HUES64 (cell line): ENCODE measurements at regions not wholly inside any gene's neighbourhood (a gene's known extent, or its start where the extent isn't known, plus 50 kb on each side); places are given as distances from the start of the nearest gene placed in this dataset.

Experiments used
- H3K27ac ChIP-seq: 2 replicates; pipeline ENCODE4 v1.7.0; 2013; ENCODE audit warnings: low read depth, low read length, inconsistent platforms
- H3K27me3 ChIP-seq: 2 replicates; pipeline ENCODE4 v1.6.1; 2013; ENCODE audit warnings: mild to moderate bottlenecking, low read length; ENCODE audit not compliant: insufficient read depth
- H3K36me3 ChIP-seq: 2 replicates; pipeline ENCODE4 v1.6.1; 2013; ENCODE audit warnings: mild to moderate bottlenecking, low read length; ENCODE audit not compliant: insufficient read depth
- H3K4me1 ChIP-seq: 2 replicates; pipeline ENCODE4 v1.6.1; 2013; ENCODE audit warnings: mild to moderate bottlenecking, low read length, moderate library complexity; ENCODE audit not compliant: insufficient read depth
- H3K4me3 ChIP-seq: 2 replicates; pipeline ENCODE4 v1.5.1; 2013; ENCODE audit warnings: mild to moderate bottlenecking, low read length, moderate library complexity
- H3K9ac ChIP-seq: 2 replicates; pipeline ENCODE4 v1.6.1; 2013; ENCODE audit warnings: mild to moderate bottlenecking, low read depth, low read length
- H3K9me3 ChIP-seq: 2 replicates; pipeline ENCODE4 v1.6.1; 2013; ENCODE audit warnings: low read depth, low read length; ENCODE audit not compliant: insufficient read depth
- WGBS: fragments of 150-250, 120-280 bp; methylation state at CpG from one replicate; pipeline ENCODE4 v1.1.7; 2013; ENCODE audit warnings: missing lambda C conversion rate; 5-methylcytosine and 5-hydroxymethylcytosine counted together

DNA sequence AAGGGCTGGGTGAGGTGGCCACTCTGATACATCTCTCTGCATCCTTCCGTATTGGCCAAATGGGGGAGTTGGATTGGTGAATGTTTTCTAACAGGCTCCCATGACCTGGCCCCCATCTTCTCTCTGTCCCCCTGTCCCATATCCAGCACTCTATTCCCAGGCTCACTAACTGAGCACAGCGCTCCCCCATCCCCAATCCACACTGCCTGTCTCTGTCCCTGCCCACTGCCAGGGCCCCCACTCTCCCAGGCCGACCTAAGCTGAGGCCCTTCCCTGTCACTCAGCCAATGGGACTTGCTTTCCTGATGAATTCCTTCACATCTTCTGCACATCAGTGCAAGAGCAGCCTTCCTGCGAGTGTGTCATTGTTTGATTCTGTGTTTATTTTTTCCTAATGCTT, 216.8 kb upstream of the MYT1L start:
- Histone ChIP-seq H3K9me3 (peaks cover 10% of the 10 kb centered on the region), H3K4me1 (peaks cover 9% of the 10 kb centered on the region; the same call in 1 of the 2 replicates), H3K27ac (no peak overlapping the region), H3K4me3 (no peak overlapping the region), H3K27me3 (no peaks in the 10 kb centered on the region), H3K36me3 (no peaks in the 10 kb centered on the region), H3K9ac (no peak overlapping the region)
- WGBS, result 91% methylated on average over 4 of the region's 4 CpGs

DNA sequence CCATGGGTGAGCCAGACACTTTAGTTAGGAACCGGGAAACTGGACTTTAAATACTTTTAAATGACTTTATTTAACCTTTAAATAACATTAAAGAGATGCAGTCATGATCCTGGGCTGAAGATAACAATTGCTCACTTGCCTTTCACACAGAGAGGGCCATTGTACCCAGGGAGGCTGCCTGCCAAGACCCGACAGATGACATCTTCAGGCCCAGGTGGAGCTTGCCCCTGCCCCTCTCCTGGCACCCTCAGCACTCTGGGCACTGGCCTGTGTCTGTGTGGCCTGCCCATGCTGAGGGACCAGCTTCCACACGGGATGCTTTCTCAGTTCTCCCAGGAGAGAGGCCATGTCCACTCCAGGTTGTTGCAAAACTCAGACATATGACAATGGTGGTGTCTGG, 216.4 kb upstream of the MYT1L start:
- Histone ChIP-seq H3K36me3 (no peaks in the 10 kb centered on the region), H3K27ac (no peak overlapping the region), H3K9me3 (peaks cover 6% of the 10 kb centered on the region), H3K27me3 (no peaks in the 10 kb centered on the region), H3K4me3 (no peak overlapping the region), H3K4me1 (peaks cover 11% of the 10 kb centered on the region; the same call in 1 of the 2 replicates), H3K9ac (no peak overlapping the region)
- WGBS, result 94% methylated on average over 3 of the region's 3 CpGs

DNA sequence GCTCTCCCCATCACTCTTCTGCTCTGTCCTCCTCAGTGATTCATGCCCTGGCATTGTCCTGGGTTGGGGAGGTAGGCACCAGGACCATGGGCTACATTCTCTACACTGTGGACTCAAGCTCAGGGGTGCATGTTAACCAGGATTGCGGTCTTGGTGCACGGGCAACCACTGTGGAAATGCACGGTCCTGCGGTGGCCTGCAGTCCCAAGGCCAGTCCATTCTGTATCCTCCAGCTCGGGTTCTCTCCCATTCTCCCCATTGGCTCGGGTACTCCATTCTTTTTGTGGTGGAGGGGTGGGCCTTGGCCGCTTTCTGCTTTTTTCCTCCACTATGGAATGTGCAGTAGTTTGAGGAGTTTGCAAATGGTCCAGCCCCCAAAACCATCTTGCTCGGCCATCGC, 215.0 kb upstream of the MYT1L start:
- no peak overlapping the region for H3K4me3 ChIP-seq
- 97% methylated on average over 7 of the region's 9 CpGs for WGBS

DNA sequence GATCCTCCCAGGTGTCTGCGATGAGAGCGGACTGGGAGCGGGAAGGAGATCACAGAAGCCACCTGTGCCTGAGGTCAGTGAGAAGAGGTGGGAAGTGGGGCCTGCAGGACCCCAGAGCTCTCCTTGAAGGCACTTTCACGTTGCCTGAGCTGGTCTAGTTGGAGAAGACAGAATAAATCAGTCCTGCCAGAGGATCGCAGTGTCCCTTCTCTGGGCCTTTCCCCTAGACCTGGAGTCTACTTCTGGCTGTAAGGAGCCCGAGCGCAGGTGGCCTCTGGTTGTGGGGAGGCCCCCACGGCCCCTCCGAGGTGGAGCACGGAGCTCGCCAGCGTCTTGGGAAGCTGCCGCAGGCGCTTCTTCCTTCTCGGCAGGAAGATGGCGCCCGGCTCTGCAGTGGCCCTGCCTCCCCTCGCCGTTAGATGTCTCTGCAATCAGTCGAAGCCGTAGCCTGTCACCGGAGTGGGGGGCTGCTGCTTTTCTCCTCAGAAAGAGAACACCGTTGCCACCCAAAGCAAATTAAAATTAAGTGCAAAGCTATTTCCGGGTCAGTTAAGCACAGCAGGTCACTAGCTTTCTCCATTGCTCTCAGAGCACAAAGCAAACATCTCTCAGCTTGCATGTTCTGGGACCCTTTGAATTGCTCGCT, 212.0 kb upstream of the MYT1L start:
- WGBS, result 47% methylated on average over 25 of the region's 25 CpGs
- Histone ChIP-seq H3K27me3 (no peaks in the 10 kb centered on the region), H3K4me1 (peaks cover 11% of the 10 kb centered on the region; the same call in 1 of the 2 replicates), H3K9me3 (no peaks in the 10 kb centered on the region), H3K36me3 (no peaks in the 10 kb centered on the region), H3K27ac (peak overlapping the region; percentile 76; the same call in 1 of the 2 replicates), H3K4me3 (no peak overlapping the region), H3K9ac (peak overlapping the region; percentile 43; the same call in 1 of the 2 replicates)

More for the DNA sequence above, 215.0 kb upstream of the MYT1L start:
- Histone ChIP-seq H3K9ac (no peak overlapping the region), H3K4me1 (peaks cover 11% of the 10 kb centered on the region; the same call in 1 of the 2 replicates), H3K27me3 (no peaks in the 10 kb centered on the region), H3K9me3 (no peaks in the 10 kb centered on the region), H3K36me3 (no peaks in the 10 kb centered on the region), H3K27ac (no peak overlapping the region)

GRCh38 chr2:2542316-2542715, 211.2 kb upstream of the MYT1L start:
- H3K27ac ChIP-seq, result no peak overlapping the region
- H3K27me3 ChIP-seq, result no peaks in the 10 kb centered on the region
- 95% methylated on average over 4 of the region's 4 CpGs for WGBS
- no peaks in the 10 kb centered on the region for H3K9me3 ChIP-seq
- H3K9ac ChIP-seq, result no peak overlapping the region
- no peak overlapping the region for H3K4me3 ChIP-seq
- H3K36me3 ChIP-seq, result no peaks in the 10 kb centered on the region
- peaks cover 11% of the 10 kb centered on the region; the same call in 1 of the 2 replicates for H3K4me1 ChIP-seq

- Histone ChIP-seq H3K9me3 (no peaks in the 10 kb centered on the region), H3K4me1 (peaks cover 11% of the 10 kb centered on the region; the same call in 1 of the 2 replicates), H3K27me3 (no peaks in the 10 kb centered on the region), H3K36me3 (no peaks in the 10 kb centered on the region), H3K27ac (no peak overlapping the region), H3K9ac (no peak overlapping the region), H3K4me3 (no peak overlapping the region)
- WGBS, result 93% methylated on average over 9 of the region's 9 CpGs
These were observed 209.3 kb upstream of the MYT1L start for GRCh38 chr2:2540406-2540805.

DNA sequence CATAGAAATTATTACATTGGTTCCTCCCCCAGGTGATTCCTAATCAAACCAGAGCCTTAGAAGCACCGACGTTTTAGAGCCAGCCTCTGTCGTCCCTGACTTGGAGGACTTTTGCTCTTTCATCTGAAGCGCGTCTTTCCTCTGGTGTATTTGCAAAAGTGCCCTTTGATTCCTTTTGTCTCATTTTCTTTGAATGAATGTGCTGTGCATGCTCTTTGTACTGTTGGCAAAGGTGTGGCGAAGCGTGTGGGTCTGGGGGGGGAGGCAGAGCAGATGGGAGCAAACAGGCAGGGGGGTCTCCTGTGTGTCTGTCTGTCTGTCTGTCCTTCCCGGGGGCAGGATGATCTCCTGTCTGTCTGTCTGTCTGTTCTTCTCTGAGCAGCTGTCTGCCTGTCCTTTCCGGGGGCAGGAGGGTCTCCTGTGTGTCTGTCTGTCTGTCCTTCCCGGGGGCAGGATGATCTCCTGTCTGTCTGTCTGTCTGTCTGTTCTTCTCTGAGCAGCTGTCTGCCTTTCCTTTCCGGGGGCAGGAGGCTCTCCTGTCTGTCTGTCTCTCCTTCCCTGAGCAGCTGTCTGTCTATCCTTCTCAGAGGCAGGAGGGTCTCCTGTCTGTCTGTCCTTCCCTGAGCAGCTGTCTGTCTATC, 205.5 kb upstream of the MYT1L start:
- no peak overlapping the region for H3K27ac ChIP-seq
- H3K36me3 ChIP-seq, result no peaks in the 10 kb centered on the region
- H3K9ac ChIP-seq, result no peak overlapping the region
- no peak overlapping the region for H3K4me3 ChIP-seq
- no peaks in the 10 kb centered on the region for H3K27me3 ChIP-seq
- WGBS, result 93% methylated on average over 11 of the region's 11 CpGs
- H3K9me3 ChIP-seq, result no peaks in the 10 kb centered on the region
- H3K4me1 ChIP-seq, result no peaks in the 10 kb centered on the region

DNA sequence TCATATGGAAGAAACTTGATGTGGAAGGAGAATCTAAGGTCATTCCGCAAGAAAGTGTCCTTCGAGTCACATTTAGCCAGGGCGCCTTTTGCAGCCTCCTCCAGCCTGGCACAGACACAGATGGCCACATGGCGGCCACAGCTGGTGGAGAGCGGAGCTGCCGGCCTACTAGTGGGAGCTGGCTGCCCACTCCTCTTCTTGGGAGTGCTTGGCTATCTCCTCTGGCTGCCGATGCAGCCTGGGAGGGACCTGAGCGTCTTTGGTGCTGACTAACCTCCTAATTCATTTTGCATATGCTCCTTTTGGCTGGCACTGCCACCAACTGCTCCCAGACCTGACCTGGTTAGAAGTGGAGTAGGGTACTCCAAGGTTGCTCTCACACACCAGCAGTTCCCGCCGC, 199.3 kb upstream of the MYT1L start:
- Histone ChIP-seq H3K27ac (no peak overlapping the region), H3K4me3 (no peak overlapping the region), H3K4me1 (no peaks in the 10 kb centered on the region), H3K36me3 (no peaks in the 10 kb centered on the region), H3K9me3 (no peaks in the 10 kb centered on the region), H3K9ac (no peak overlapping the region), H3K27me3 (no peaks in the 10 kb centered on the region)
- 94% methylated on average over 10 of the region's 10 CpGs for WGBS

DNA sequence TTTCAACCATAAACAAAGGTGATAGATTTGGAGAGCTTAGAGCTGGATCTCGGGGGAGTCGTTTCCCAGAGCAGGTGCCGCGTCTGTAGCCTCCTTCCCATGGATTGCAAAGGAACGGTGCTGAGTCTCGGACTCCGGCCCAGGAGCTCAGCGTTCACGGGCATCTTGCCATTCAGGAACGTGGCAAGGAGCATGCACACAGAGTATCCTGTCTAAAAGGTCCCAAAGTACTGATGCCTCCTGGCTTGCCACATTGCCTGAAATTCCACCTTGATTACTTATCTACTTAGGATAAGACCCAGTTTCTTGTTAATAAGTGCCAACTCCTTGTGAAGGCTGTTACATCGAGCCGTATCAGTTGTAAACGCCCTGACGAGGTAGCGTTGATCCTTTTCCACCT, 197.8 kb upstream of the MYT1L start:
- Histone ChIP-seq H3K27me3 (no peaks in the 10 kb centered on the region), H3K27ac (no peak overlapping the region), H3K4me1 (no peaks in the 10 kb centered on the region), H3K36me3 (no peaks in the 10 kb centered on the region), H3K4me3 (no peak overlapping the region), H3K9ac (no peak overlapping the region), H3K9me3 (no peaks in the 10 kb centered on the region)
- 95% methylated on average over 15 of the region's 15 CpGs for WGBS

DNA sequence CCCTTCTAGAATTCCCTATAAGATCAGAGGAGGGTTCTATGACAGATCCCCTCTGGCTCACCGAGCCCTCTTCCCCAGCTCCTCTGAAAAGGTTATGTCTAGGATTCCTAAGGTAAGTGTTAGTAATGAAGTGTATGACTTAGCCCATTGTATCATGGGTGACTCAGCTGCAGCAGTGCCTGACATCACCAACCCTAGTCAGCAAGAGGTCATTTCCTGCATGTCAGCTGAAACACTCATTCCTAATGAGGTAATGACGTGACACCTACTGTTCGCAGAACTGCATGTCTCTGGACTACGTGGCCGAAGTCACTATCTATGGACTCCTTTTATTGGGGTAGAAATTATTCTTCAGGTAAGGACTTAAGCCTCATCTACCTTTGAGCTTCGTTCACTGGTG, 196.1 kb upstream of the MYT1L start:
- Histone ChIP-seq H3K36me3 (no peaks in the 10 kb centered on the region), H3K9me3 (no peaks in the 10 kb centered on the region), H3K4me1 (no peaks in the 10 kb centered on the region), H3K27ac (no peak overlapping the region), H3K27me3 (no peaks in the 10 kb centered on the region), H3K4me3 (no peak overlapping the region), H3K9ac (no peak overlapping the region)
- WGBS, result 95% methylated on average over 6 of the region's 6 CpGs

DNA sequence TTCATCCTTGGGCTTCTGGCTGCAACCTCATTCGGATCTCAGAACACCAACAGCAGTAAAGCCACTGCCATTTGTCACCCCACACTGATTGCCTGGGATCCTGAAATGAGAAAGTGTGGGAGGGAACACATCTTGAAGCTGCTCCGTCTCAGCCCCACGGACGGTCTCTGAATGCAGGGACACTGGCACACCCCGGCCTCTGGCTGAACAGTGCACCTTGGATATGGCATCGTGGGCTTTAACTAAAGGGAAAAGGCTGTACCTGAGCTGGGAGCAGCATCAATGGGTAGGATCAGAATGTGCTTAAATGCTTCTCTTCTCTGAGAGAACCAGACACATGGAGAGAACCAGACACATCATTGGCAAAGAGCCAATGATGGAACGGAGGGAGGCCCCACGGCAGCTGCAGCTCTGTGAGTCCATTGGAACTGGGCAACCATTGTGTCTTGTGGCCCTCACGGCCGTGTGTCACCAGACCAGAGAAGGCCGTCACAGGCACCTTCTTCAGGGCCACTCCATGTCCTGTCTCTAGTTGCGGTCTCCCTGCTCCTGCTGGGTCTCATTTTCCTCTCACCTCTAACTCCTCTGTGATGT, 193.4 kb upstream of the MYT1L start:
- no peaks in the 10 kb centered on the region for H3K9me3 ChIP-seq
- H3K9ac ChIP-seq, result no peak overlapping the region
- no peaks in the 10 kb centered on the region for H3K4me1 ChIP-seq
- no peak overlapping the region for H3K4me3 ChIP-seq
- WGBS, result 89% methylated on average over 12 of the region's 12 CpGs
- H3K36me3 ChIP-seq, result no peaks in the 10 kb centered on the region
- no peak overlapping the region for H3K27ac ChIP-seq
- no peaks in the 10 kb centered on the region for H3K27me3 ChIP-seq
